ENCODE measurements at regions not wholly inside any gene's neighbourhood (a gene's known extent, or its start where the extent isn't known, plus 50 kb on each side); places are given as distances from the start of the nearest gene placed in this dataset.

DNA sequence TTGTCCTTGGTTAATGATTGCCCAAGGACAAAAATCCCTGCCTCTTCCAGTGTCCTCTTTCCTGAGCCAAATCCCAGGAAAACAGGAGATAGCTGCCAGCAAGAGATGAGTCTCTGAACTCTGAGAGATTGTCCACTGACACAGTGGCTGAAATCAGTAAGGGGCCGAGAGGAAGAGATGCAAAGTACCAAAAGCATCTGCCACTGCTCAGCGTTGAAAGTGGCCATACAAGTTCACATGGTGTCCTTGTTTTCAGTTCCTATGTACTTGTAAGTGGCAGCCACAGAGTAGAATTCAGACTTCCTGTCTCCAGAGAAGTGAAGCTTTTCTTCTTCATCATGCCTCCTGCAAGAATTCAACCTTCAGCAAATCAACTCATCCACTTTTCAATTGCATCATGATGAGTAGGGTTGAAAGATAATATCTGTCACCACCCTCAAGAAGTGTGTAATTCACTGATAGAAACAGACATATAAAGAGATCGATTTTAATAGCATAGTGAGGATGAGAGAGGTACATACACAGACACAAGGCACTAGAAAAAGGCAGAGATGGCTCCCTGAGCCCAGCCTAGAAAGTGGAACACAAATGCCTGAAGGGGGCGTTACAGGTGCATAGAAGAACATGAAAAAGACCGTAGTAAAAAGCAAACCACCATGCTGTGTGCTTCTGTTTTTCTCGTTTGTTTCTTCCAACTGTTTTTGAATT is 185.8 kb downstream of the MRPL39 start (continued):
- no peak for TF ChIP-seq EP300 (IDR thresholded peaks at IDR 0.05; ENCODE audit: borderline replicate concordance in 1 of 2, low read depth in 2 of 2, low read length in 2 of 2)
- no peak for TF ChIP-seq MAFK (IDR thresholded peaks at IDR 0.05; ENCODE audit: low read depth, low read length)
